ENCODE measurements at regions not wholly inside any gene's neighbourhood (a gene's known extent, or its start where the extent isn't known, plus 50 kb on each side); places are given as distances from the start of the nearest gene placed in this dataset.

DNA sequence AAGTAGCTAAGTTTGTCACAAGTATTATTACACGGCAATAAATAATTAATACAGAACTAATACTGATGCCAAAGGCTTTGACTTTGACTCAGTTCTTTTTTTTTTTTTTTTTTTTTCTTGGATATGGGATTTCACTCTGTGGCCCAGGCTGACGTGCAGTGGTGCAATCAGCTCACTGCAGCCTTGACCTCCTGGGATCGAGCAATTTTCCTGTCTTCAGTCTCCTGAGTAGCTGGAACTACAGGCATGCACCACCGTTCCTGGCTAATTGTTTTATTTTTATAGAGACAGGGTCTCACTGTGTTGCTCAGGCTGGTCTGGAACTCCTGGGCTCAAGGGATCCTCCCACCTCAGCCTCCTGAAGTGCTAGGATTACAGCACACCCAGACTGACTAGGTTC lies 284.5 kb downstream of the SS18 start:
- intact Hi-C loops (cut with DNase I), result no loop called here
- H3K4me3 ChIP-seq, result no peak overlapping the region
- DNase-seq (no peak), ATAC-seq (no peak)
- no peaks in the 10 kb centered on the region for H3K4me1 ChIP-seq
- no peaks in the 10 kb centered on the region for H3K9me3 ChIP-seq
- TF ChIP-seq CTCF (IDR thresholded peaks at IDR 0.05), result no peak
- no peaks in the 10 kb centered on the region for H3K36me3 ChIP-seq (ENCODE audit: insufficient read depth in 1 of 2, low read depth in 1 of 2)
- no peaks in the 10 kb centered on the region for H3K27me3 ChIP-seq (ENCODE audit: insufficient read depth in 3 of 3, low read length in 2 of 3)
- WGBS, 3 donors, result 74 to 82% (median 76%) methylated on average over 4 of the region's 4 CpGs
- no peak overlapping the region for H3K27ac ChIP-seq

- WGBS, 3 donors, result 32 to 44% (median 41%) methylated on average over 5 of the region's 5 CpGs
- ATAC-seq (peak; percentile 48 to 68 (median 57)), DNase-seq (peak; percentile 26 to 54)
- H3K36me3 ChIP-seq (ENCODE audit: insufficient read depth in 1 of 2, low read depth in 1 of 2), result no peaks in the 10 kb centered on the region
- intact Hi-C loops (cut with DNase I), result no loop called here
- H3K27ac ChIP-seq, result no peak overlapping the region
- H3K27me3 ChIP-seq (ENCODE audit: insufficient read depth in 3 of 3, low read length in 2 of 3), result no peaks in the 10 kb centered on the region
- H3K4me1 ChIP-seq, result no peaks in the 10 kb centered on the region
- no peak overlapping the region for H3K4me3 ChIP-seq
- no peaks in the 10 kb centered on the region for H3K9me3 ChIP-seq
- TF ChIP-seq CTCF (IDR thresholded peaks at IDR 0.05), result no peak
Observed at GRCh38 chr18:25805323-25805722, 285.1 kb downstream of the SS18 start.

DNA sequence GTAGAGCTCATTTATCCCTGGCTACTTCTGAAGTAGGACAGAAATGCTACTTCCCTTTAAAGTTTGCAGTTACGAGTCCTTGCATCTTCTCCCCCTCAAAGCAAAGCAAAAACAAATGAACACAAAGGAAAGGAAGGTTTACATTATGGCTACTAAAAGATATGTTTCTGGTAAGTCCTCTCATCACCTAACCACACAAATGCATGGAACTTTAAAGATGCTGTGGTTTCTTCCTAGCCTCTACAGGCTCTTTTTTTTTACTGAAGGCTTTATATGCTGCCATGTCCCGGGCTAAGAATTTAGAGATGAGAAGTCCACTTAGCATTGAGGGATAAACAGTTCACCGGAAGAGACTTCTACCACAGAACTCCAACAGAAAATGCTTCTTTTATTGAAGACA lies 291.2 kb downstream of the SS18 start:
- no peak for DNase-seq
- H3K27ac ChIP-seq, result no peak overlapping the region
- ATAC-seq, result no peak
- TF ChIP-seq CTCF (IDR thresholded peaks at IDR 0.05), result no peak
- intact Hi-C loops (cut with DNase I), result no loop called here
- H3K27me3 ChIP-seq (ENCODE audit: insufficient read depth in 3 of 3, low read length in 2 of 3), result no peaks in the 10 kb centered on the region
- H3K36me3 ChIP-seq (ENCODE audit: insufficient read depth in 1 of 2, low read depth in 1 of 2), result no peaks in the 10 kb centered on the region
- no peaks in the 10 kb centered on the region for H3K9me3 ChIP-seq
- no peaks in the 10 kb centered on the region for H3K4me1 ChIP-seq
- H3K4me3 ChIP-seq, result no peak overlapping the region
- 93 to 99% (median 96%) methylated on average over 3 of the region's 3 CpGs for WGBS, 3 donors

DNA sequence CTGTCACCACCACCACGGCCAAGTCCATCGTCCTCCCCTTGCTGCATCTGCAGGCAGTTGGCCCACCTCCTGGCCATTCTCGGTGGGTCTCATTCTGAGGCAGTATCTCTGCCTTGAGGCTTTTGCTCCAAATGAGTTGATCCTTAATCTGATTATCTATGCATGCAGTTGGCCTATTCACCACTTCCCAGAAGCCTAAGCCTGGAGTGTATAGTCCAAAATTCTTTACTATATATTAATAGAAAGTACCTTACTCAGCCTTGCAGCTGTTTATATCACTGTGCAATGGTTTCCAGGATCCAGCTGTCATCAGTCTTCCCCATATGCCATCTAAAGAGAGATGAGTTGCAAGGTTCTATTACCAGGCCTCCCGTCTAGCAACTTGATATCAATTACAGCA lies 292.4 kb downstream of the SS18 start:
- H3K27me3 ChIP-seq (ENCODE audit: insufficient read depth in 3 of 3, low read length in 2 of 3), result no peaks in the 10 kb centered on the region
- TF ChIP-seq CTCF (IDR thresholded peaks at IDR 0.05), result no peak
- WGBS, 3 donors, result 18 to 38% (median 26%) methylated on average over 4 of the region's 4 CpGs
- intact Hi-C loops (cut with DNase I), result no loop called here
- no peak overlapping the region for H3K27ac ChIP-seq
- no peaks in the 10 kb centered on the region for H3K9me3 ChIP-seq
- ATAC-seq (peak; percentile 58 to 94 (median 75)), DNase-seq (no peak)
- H3K4me1 ChIP-seq, result no peaks in the 10 kb centered on the region
- H3K4me3 ChIP-seq, result no peak overlapping the region
- no peaks in the 10 kb centered on the region for H3K36me3 ChIP-seq (ENCODE audit: insufficient read depth in 1 of 2, low read depth in 1 of 2)

GRCh38 chr18:25795213-25795612 lies 295.2 kb downstream of the SS18 start:
- no peaks in the 10 kb centered on the region for H3K4me1 ChIP-seq
- no peak for TF ChIP-seq CTCF (IDR thresholded peaks at IDR 0.05)
- ATAC-seq (no peak), DNase-seq (no peak)
- no peaks in the 10 kb centered on the region for H3K36me3 ChIP-seq (ENCODE audit: insufficient read depth in 1 of 2, low read depth in 1 of 2)
- 16 to 28% (median 19%) methylated on average over 10 of the region's 10 CpGs for WGBS, 3 donors
- intact Hi-C loops (cut with DNase I), result no loop called here
- no peak overlapping the region for H3K4me3 ChIP-seq
- H3K27me3 ChIP-seq (ENCODE audit: insufficient read depth in 3 of 3, low read length in 2 of 3), result no peaks in the 10 kb centered on the region
- no peak overlapping the region for H3K27ac ChIP-seq
- H3K9me3 ChIP-seq, result no peaks in the 10 kb centered on the region
